Neural cell (in vitro differentiated cells): ENCODE measurements at regions not wholly inside any gene's neighbourhood (a gene's known extent, or its start where the extent isn't known, plus 50 kb on each side); places are given as distances from the start of the nearest gene placed in this dataset.

Source experiments
- H2AFZ ChIP-seq: fragments of 200-600, 300-800 bp; sonication (generic), shearing (Covaris generic); 2 replicates; pipeline ENCODE4 v1.6.0; 2014; ENCODE audit warnings: low read depth, mild to moderate bottlenecking, antibody characterized with exemption, low read length, moderate library complexity
- H3F3A ChIP-seq: fragments of 200-600 bp; shearing (Covaris generic); 2 replicates; pipeline ENCODE4 v1.6.1; 2016; ENCODE audit warnings: mild to moderate bottlenecking, moderate library complexity, mixed read lengths, antibody characterized with exemption, low read length; ENCODE audit not compliant: insufficient read depth, poor library complexity, severe bottlenecking
- H3K27ac ChIP-seq: fragments of 200-600, 300-800 bp; sonication (generic), shearing (Covaris generic); 2 replicates; pipeline ENCODE4 v1.5.1; 2014; ENCODE audit warnings: mild to moderate bottlenecking, low read length, moderate library complexity
- H3K27me3 ChIP-seq: fragments of 300-800, 200-600 bp; sonication (generic), shearing (Covaris generic); 2 replicates; pipeline ENCODE4 v1.6.0; 2014; ENCODE audit warnings: mild to moderate bottlenecking, low read depth, low read length, moderate library complexity; ENCODE audit not compliant: insufficient read depth
- H3K36me3 ChIP-seq: fragments of 300-800, 200-600 bp; sonication (generic), shearing (Covaris generic); 2 replicates; pipeline ENCODE4 v1.5.1; 2014; ENCODE audit warnings: mild to moderate bottlenecking, antibody characterized with exemption, low read length, moderate library complexity; ENCODE audit not compliant: insufficient read depth
- H3K4me2 ChIP-seq: fragments of 300-800, 200-600 bp; sonication (generic), shearing (Covaris generic); 2 replicates; pipeline ENCODE4 v1.6.0; 2014; ENCODE audit warnings: mild to moderate bottlenecking, low read length
- H3K4me3 ChIP-seq: fragments of 300-800, 200-600 bp; sonication (generic), shearing (Covaris generic); 2 replicates; pipeline ENCODE4 v1.5.1; 2014; ENCODE audit warnings: mild to moderate bottlenecking, low read length, moderate library complexity
- H3K79me2 ChIP-seq: fragments of 200-600 bp; shearing (Covaris generic); replicated peaks from 2 replicates; pipeline ENCODE4 v1.6.0; 2014; ENCODE audit warnings: mild to moderate bottlenecking, low read length, moderate library complexity; ENCODE audit not compliant: insufficient read depth
- H3K9ac ChIP-seq: fragments of 300-800, 200-600 bp; sonication (generic), shearing (Covaris generic); 2 replicates; pipeline ENCODE4 v1.6.1; 2016; ENCODE audit warnings: mild to moderate bottlenecking, low read length, mixed read lengths
- H3K9me2 ChIP-seq: fragments of 200-600 bp; shearing (Covaris generic); 2 replicates; pipeline ENCODE4 v1.6.1; 2016; ENCODE audit warnings: mild to moderate bottlenecking, low read length, mixed read lengths; ENCODE audit not compliant: insufficient read depth
- H3K9me3 ChIP-seq: fragments of 200-600, 300-800 bp; sonication (generic), shearing (Covaris generic); 2 replicates; pipeline ENCODE4 v1.6.1; 2016; ENCODE audit warnings: mild to moderate bottlenecking, mixed run types, low read length, moderate library complexity, mixed read lengths
- H4K20me1 ChIP-seq: fragments of 200-600 bp; shearing (Covaris generic); 2 replicates; pipeline ENCODE4 v1.6.1; 2016; ENCODE audit warnings: mild to moderate bottlenecking, mixed run types; ENCODE audit not compliant: insufficient read depth
- EP300 ChIP-seq: fragments of 450-650 bp; conservative IDR thresholded peaks from 2 replicates; pipeline ENCODE4 v1.6.1; 2014; ENCODE audit warnings: antibody characterized with exemption, mild to moderate bottlenecking, moderate library complexity; ENCODE audit not compliant: poor library complexity, severe bottlenecking
- EZH2 ChIP-seq: fragments of 200-600, 300-800 bp; shearing (Covaris generic), sonication (generic); IDR thresholded peaks from 2 replicates; pipeline ENCODE4 v1.6.1; 2014; ENCODE audit warnings: antibody characterized with exemption, low read length, borderline replicate concordance, mild to moderate bottlenecking; ENCODE audit not compliant: insufficient read depth, poor library complexity, severe bottlenecking
- MXI1 ChIP-seq: fragments of 450-650 bp; conservative IDR thresholded peaks from 2 replicates; pipeline ENCODE4 v1.6.1; 2014; ENCODE audit warnings: antibody characterized with exemption, mild to moderate bottlenecking; ENCODE audit not compliant: poor library complexity, severe bottlenecking
- POLR2AphosphoS5 ChIP-seq: IDR thresholded peaks from 2 replicates; pipeline ENCODE4 v1.6.1; 2012
- RAD21 ChIP-seq: fragments of 450-650 bp; conservative IDR thresholded peaks from 2 replicates; pipeline ENCODE4 v1.6.1; 2014; ENCODE audit warnings: antibody characterized with exemption, mild to moderate bottlenecking, moderate library complexity
- SMC3 ChIP-seq: fragments of 450-650 bp; conservative IDR thresholded peaks from 2 replicates; pipeline ENCODE4 v1.6.1; 2014; ENCODE audit warnings: antibody characterized with exemption, mild to moderate bottlenecking, moderate library complexity; ENCODE audit not compliant: poor library complexity
- TAF1 ChIP-seq: IDR thresholded peaks from 2 replicates; pipeline ENCODE4 v1.6.1; 2012; ENCODE audit warnings: low read depth
- TF ChIP-seq, protein P1 (sequence below): IDR thresholded peaks from 2 replicates; pipeline ENCODE4 v1.6.1; 2012; ENCODE audit warnings: borderline replicate concordance
- TF ChIP-seq, protein P2 (sequence below): fragments of 450-650 bp; IDR thresholded peaks from 2 replicates; pipeline ENCODE4 v1.5.1; 2014; ENCODE audit warnings: antibody characterized with exemption, mild to moderate bottlenecking, moderate library complexity; ENCODE audit not compliant: poor library complexity, severe bottlenecking

DNA sequence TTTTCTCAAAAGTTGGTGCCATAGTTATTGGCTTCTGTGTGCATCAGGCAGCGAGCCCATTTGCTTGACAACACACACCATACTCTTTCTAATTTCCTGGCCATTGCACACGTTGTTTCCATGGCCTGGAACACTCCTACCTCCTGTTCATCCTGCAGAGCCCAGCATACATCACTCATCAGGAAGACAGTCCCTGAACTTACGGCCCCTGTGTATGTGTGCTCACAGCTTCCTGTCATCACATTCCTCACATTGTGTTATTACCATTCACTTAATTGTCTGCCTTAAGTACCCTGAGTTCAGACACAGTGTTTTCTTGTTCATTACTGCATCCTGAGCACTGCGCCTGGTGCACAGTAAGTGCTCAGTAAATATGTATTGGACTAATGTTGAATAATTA is 355.9 kb downstream of the PRELID2 start:
- no peak overlapping the region for H3K9ac ChIP-seq
- no peaks in the 10 kb centered on the region for H3F3A ChIP-seq
- H3K36me3 ChIP-seq = no peaks in the 10 kb centered on the region
- no peak overlapping the region for H2AFZ ChIP-seq
- H3K27me3 ChIP-seq = no peaks in the 10 kb centered on the region
- H3K9me3 ChIP-seq = no peaks in the 10 kb centered on the region
- H4K20me1 ChIP-seq = no peaks in the 10 kb centered on the region
- no peak overlapping the region for H3K4me3 ChIP-seq
- no peak overlapping the region for H3K27ac ChIP-seq
- no peak overlapping the region for H3K4me2 ChIP-seq
- no peaks in the 10 kb centered on the region for H3K9me2 ChIP-seq
- H3K79me2 ChIP-seq = no peaks in the 10 kb centered on the region
- TF ChIP-seq EZH2 (no peak), EP300 (no peak), MXI1 (no peak), TAF1 (no peak), POLR2AphosphoS5 (no peak), RAD21 (no peak), SMC3 (no peak)
- TF ChIP-seq, protein P1, sequence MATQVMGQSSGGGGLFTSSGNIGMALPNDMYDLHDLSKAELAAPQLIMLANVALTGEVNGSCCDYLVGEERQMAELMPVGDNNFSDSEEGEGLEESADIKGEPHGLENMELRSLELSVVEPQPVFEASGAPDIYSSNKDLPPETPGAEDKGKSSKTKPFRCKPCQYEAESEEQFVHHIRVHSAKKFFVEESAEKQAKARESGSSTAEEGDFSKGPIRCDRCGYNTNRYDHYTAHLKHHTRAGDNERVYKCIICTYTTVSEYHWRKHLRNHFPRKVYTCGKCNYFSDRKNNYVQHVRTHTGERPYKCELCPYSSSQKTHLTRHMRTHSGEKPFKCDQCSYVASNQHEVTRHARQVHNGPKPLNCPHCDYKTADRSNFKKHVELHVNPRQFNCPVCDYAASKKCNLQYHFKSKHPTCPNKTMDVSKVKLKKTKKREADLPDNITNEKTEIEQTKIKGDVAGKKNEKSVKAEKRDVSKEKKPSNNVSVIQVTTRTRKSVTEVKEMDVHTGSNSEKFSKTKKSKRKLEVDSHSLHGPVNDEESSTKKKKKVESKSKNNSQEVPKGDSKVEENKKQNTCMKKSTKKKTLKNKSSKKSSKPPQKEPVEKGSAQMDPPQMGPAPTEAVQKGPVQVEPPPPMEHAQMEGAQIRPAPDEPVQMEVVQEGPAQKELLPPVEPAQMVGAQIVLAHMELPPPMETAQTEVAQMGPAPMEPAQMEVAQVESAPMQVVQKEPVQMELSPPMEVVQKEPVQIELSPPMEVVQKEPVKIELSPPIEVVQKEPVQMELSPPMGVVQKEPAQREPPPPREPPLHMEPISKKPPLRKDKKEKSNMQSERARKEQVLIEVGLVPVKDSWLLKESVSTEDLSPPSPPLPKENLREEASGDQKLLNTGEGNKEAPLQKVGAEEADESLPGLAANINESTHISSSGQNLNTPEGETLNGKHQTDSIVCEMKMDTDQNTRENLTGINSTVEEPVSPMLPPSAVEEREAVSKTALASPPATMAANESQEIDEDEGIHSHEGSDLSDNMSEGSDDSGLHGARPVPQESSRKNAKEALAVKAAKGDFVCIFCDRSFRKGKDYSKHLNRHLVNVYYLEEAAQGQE = no peak
- TF ChIP-seq, protein P2, sequence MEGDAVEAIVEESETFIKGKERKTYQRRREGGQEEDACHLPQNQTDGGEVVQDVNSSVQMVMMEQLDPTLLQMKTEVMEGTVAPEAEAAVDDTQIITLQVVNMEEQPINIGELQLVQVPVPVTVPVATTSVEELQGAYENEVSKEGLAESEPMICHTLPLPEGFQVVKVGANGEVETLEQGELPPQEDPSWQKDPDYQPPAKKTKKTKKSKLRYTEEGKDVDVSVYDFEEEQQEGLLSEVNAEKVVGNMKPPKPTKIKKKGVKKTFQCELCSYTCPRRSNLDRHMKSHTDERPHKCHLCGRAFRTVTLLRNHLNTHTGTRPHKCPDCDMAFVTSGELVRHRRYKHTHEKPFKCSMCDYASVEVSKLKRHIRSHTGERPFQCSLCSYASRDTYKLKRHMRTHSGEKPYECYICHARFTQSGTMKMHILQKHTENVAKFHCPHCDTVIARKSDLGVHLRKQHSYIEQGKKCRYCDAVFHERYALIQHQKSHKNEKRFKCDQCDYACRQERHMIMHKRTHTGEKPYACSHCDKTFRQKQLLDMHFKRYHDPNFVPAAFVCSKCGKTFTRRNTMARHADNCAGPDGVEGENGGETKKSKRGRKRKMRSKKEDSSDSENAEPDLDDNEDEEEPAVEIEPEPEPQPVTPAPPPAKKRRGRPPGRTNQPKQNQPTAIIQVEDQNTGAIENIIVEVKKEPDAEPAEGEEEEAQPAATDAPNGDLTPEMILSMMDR = no peak

DNA sequence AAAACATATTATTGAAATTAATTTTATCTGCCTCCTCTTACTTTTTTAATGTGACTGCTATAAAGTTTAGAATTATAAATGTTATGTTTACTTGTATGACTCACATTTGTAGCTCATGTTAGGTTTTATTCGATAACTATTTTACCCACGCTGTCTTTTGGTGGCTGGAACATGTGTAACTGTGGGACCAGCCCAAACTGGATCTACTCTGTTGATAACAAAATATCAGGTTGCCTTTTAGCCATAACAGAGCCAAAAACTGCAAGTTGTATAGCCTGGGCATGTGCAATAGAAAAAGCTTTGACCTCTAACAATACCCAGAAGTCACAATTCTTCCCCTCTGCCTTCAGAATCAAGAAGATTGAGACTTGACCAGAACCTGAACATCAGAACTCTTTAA is 356.5 kb downstream of the PRELID2 start:
- Histone ChIP-seq H3K27ac (no peak overlapping the region), H3K79me2 (no peaks in the 10 kb centered on the region), H3K9me3 (no peaks in the 10 kb centered on the region), H2AFZ (no peak overlapping the region), H3K9me2 (no peaks in the 10 kb centered on the region), H4K20me1 (no peaks in the 10 kb centered on the region), H3K9ac (no peak overlapping the region), H3F3A (no peaks in the 10 kb centered on the region), H3K36me3 (no peaks in the 10 kb centered on the region), H3K4me2 (no peak overlapping the region), H3K27me3 (no peaks in the 10 kb centered on the region), H3K4me3 (no peak overlapping the region)
- TF ChIP-seq, protein P2 = no peak
- TF ChIP-seq EZH2 = no peak
- TF ChIP-seq, protein P1 = no peak
- TF ChIP-seq EP300 = no peak
- TF ChIP-seq RAD21 = no peak
- TF ChIP-seq MXI1 = no peak
- TF ChIP-seq TAF1 = no peak
- no peak for TF ChIP-seq SMC3
- no peak for TF ChIP-seq POLR2AphosphoS5
